NCI-H2196 treated with DMSO at 0.1 percent for 48 hours (cell line): ENCODE measurements at regions not wholly inside any gene's neighbourhood (a gene's known extent, or its start where the extent isn't known, plus 50 kb on each side); places are given as distances from the start of the nearest gene placed in this dataset.
A peak's percentile ranks its signal among the peaks of the same experiment; 100 is the strongest.
"Not testable (repeated sequence)": the region's sequence is repeated elsewhere in the genome, so short reads cannot be mapped to it uniquely, and the experiment has no call there.

Experiments
- DNase-seq: peaks from one replicate; lab custom pipeline; 2025; ENCODE audit not compliant: unreplicated experiment; lab: John Stamatoyannopoulos, UW

DNA sequence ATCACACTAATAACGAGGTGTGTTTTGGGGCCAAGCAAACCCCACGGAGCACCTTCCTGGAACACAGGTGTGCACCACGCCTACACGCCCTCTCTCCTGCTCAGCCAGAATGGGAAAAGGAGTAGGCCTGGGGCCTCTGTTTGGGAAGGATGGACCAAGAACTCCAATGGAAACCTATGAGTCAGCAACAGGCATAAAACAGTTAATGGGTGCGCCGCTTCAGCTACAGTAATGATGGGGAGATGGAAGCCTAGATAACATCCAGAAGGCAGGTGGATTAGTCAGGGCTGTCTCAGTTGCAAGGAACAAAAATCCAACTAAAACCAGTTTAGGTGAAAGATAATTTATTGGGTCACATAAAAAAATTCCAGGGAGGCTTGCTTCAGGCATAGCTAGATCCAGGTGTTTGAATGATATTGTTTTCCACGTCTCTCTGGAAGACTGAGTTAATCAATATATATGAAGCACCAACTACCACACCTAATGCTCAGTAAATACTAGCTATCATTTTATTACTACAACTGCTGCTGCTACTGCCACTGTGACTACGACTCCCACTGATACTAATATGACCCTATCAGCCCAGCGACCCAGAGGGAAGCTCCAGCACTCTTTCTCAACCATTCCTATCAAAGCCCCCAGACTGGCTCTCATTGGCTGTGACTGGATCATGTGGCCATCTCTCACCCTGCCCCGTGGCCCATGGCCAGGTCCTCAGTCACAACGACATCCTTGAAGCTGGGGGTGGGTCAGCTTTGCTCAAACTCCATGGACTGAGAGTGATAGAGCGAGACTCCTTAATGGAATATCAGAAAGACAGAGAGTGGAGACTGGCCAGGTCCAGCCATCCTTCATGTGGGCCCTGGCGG is 155.2 kb upstream of the PTPN1 start:
- no peak for DNase-seq

- DNase-seq, result no peak
Observed at GRCh38 chr20:50355590-50356524, 154.3 kb upstream of the PTPN1 start.

DNA sequence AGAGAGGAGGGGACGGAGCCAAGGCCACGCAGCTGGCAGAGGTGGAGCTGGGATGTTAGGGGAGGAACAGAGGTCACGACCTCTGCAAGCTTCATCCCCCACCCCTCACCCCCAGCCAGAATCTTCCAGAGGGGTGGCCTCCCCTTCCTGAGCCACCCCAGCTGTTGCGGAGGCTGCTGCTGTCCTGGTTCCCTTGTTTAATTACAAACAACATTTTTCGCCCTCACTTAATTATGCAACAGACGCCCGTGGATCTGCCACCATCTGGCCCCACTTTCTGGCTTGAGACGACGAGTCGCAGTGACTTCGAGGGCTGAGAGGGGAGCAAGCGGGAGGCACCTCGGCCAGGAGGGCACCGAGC is 153.7 kb upstream of the PTPN1 start:
- no peak for DNase-seq

- DNase-seq, result no peak
Observed at GRCh38 chr20:50356962-50357782, 153.0 kb upstream of the PTPN1 start.

DNA sequence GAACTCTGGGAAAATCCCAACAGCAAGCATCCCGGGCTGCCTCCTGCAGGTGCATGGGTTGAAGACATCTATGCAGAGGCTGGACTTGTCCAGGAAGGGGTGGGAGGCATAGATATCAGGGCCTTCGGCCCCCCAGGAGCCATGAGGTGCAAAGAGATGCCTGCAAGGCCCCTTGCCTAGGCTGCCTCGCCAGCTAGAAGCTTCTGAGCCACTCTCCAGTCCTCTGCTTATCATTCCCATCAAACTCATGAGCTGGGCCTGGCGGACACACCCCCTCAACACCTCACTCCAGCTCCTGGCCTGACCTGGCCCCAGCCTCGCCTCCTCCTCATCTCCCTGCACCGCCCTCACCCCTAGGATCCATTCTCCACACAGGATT is 152.4 kb upstream of the PTPN1 start:
- no peak for DNase-seq

GRCh38 chr20:50358166-50358565 is 152.0 kb upstream of the PTPN1 start:
- DNase-seq, result no peak

GRCh38 chr20:50358971-50359370 is 151.2 kb upstream of the PTPN1 start:
- no peak for DNase-seq

- DNase-seq, result no peak
Observed at GRCh38 chr20:50359607-50360217, 150.5 kb upstream of the PTPN1 start.

DNA sequence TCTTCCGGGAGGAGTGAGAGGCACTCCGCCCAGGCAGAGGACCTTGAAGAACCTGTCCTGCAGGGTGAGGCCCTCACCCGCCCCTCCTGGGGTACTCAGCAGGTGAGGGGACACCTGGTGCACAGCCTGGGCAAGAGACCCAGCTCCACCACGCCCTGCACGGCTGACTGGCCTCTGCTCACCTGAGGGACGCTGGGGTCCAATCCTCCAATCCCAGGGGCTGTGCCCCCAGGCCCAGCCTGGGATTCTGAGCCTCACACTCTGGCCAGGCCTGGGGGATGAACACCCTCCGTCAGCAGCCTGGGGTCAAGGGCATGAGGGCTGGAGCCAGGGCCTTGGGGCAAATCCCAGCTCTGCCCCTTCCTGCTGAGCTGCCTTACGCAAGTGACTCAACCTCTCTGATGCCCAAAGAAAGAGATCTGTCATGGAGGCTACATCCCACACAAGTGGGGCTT is 149.9 kb upstream of the PTPN1 start:
- no peak for DNase-seq

GRCh38 chr20:50360921-50361320 is 149.3 kb upstream of the PTPN1 start:
- DNase-seq, result no peak

DNA sequence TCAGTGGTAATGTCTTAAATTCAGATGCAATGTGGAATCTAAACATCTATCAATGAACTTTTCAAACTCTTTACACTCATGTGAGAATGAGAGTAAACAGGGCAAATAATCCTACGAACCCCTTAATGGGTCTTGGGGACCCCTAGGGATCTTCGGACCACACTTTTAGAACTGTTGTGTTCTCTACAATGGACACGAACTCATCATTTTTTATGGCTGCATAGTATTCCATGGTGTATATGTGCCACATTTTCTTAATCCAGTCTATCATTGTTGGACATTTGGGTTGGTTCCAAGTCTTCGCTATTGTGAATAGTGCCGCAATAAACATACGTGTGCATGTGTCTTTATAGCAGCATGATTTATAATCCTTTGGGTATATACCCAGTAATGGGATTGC is 148.0 kb upstream of the PTPN1 start:
- not testable (repeated sequence) for DNase-seq

GRCh38 chr20:50363027-50363426 is 147.2 kb upstream of the PTPN1 start:
- no peak for DNase-seq

- no peak for DNase-seq
Observed at GRCh38 chr20:50363479-50363878, 146.7 kb upstream of the PTPN1 start.

DNA sequence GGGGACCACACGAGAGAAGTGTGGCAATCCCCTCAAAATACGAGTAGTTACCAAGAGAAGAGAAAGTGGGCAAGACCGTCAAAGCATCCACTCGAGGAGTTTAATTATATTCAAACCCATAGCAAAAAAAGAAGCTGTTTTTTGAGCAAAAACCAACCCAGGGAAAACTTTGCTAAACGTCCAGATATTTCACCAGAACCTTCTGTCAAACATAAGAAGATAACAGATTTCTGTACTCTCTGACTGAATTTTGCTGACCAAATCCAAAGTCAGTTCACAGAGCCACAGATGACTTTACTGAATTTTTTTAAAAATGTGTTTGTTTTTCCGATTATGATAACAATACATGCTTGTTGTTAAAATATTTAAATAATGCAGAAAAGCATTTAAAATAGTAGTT is 145.6 kb upstream of the PTPN1 start:
- DNase-seq, result no peak

DNA sequence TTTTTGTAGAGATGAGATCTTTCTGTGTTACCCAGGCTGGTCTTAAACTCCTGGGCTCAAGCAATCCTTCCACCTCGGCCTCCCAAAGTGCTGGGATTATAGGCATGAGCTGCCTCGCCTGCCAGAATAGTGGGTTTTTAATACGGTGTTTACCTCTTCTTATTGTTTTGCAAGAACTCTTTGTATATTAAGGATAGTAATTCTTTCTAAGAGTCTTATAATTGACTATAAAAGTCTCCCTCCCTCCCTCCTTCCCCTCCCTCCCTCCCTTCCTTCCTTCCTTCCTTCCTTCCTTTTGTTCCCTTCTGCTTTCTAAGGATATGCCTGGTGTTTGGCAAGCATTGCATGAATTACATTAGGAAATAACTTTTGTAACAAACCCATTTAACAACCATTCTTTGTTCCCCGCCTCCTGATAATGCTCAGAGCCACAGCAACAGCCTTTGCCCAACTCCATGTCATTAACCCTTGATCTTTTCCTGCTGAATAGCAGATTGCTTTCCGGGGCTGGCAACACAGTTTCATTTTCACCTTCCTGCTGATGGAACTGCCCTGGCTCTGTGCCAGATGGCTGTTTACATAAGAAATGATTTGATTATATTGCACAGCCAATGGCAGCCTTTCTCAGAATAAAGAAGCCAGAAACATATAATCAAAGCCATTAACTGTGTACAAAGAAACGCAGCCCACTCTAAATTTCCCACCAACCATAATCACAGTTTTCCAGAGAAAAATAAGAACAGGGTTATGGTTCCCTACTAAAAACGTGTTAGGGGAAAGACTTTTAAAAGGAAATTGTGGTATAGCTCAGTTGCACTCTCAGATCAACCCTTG is 143.7 kb upstream of the PTPN1 start:
- peak; percentile 61 for DNase-seq

GRCh38 chr20:50367104-50367674 is 143.0 kb upstream of the PTPN1 start:
- DNase-seq, result no peak

GRCh38 chr20:50367739-50368375 is 142.3 kb upstream of the PTPN1 start:
- DNase-seq, result no peak

GRCh38 chr20:50368386-50368785 is 141.8 kb upstream of the PTPN1 start:
- no peak for DNase-seq

DNA sequence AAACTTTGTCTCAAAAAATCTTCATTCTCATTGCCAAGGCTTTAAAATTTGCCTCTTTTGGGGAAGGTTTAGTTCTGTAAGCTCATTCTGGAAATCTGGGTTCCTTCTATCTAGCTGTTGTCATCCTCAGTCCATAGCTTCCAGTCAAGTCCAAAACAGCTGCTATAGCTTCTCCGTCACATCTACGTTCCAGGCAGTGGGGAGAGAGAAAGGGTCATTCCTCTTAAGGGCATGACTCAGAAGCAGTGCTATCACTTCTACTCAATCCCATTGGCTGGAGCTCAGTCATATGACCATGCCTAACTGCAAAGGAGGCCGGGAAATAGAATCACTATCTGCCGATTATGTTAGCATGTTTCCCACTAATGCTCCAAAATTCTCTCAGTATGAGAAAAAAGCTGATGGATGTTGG is 141.4 kb upstream of the PTPN1 start:
- no peak for DNase-seq
